NCI-H460 (cell line): ENCODE measurements at regions not wholly inside any gene's neighbourhood (a gene's known extent, or its start where the extent isn't known, plus 50 kb on each side); places are given as distances from the start of the nearest gene placed in this dataset.

Experiments used
- DNase-seq: peaks from one replicate; pipeline ENCODE4 v3.0.0-alpha.2; 2016; ENCODE audit warnings: low read depth; ENCODE audit errors: extremely low read depth

- DNase-seq = no peak
Measured at GRCh38 chr18:4858379-4859127, 338.5 kb downstream of the AKAIN1 start.

GRCh38 chr18:4854671-4855070 lies 342.4 kb downstream of the AKAIN1 start:
- DNase-seq = no peak

- no peak for DNase-seq
Measured at GRCh38 chr18:4851301-4851976, 345.6 kb downstream of the AKAIN1 start.

GRCh38 chr18:4847056-4847455 lies 350.0 kb downstream of the AKAIN1 start:
- no peak for DNase-seq

GRCh38 chr18:4844320-4844719 lies 352.7 kb downstream of the AKAIN1 start:
- DNase-seq = no peak

- DNase-seq = no peak
Measured at GRCh38 chr18:4843771-4844170, 353.3 kb downstream of the AKAIN1 start.

- DNase-seq = no peak
Measured at GRCh38 chr18:4842751-4843150, 354.3 kb downstream of the AKAIN1 start.

- DNase-seq = no peak
Measured at GRCh38 chr18:4842287-4842686, 354.8 kb downstream of the AKAIN1 start.

GRCh38 chr18:4839639-4840038 lies 357.4 kb downstream of the AKAIN1 start:
- DNase-seq = no peak

- no peak for DNase-seq
Measured at GRCh38 chr18:4836141-4836540, 360.9 kb downstream of the AKAIN1 start.

GRCh38 chr18:4831791-4832375 lies 365.2 kb downstream of the AKAIN1 start:
- DNase-seq = no peak

- DNase-seq = no peak
Measured at GRCh38 chr18:4831127-4831526, 365.9 kb downstream of the AKAIN1 start.

- no peak for DNase-seq
Measured at GRCh38 chr18:4823091-4823490, 368.0 kb upstream of the DLGAP1 start.

- no peak for DNase-seq
Measured at GRCh38 chr18:4821801-4822200, 366.7 kb upstream of the DLGAP1 start.

- no peak for DNase-seq
Measured at GRCh38 chr18:4817665-4818064, 362.6 kb upstream of the DLGAP1 start.

- no peak for DNase-seq
Measured at GRCh38 chr18:4813708-4814107, 358.6 kb upstream of the DLGAP1 start.

- no peak for DNase-seq
Measured at GRCh38 chr18:4808891-4809290, 353.8 kb upstream of the DLGAP1 start.

GRCh38 chr18:4807604-4808293 lies 352.6 kb upstream of the DLGAP1 start:
- DNase-seq = no peak

- no peak for DNase-seq
Measured at GRCh38 chr18:4806331-4806730, 351.2 kb upstream of the DLGAP1 start.

- no peak for DNase-seq
Measured at GRCh38 chr18:4802296-4802695, 347.2 kb upstream of the DLGAP1 start.

- no peak for DNase-seq
Measured at GRCh38 chr18:4801151-4801550, 346.0 kb upstream of the DLGAP1 start.
